ENCODE measurements at regions not wholly inside any gene's neighbourhood (a gene's known extent, or its start where the extent isn't known, plus 50 kb on each side); places are given as distances from the start of the nearest gene placed in this dataset.

DNA sequence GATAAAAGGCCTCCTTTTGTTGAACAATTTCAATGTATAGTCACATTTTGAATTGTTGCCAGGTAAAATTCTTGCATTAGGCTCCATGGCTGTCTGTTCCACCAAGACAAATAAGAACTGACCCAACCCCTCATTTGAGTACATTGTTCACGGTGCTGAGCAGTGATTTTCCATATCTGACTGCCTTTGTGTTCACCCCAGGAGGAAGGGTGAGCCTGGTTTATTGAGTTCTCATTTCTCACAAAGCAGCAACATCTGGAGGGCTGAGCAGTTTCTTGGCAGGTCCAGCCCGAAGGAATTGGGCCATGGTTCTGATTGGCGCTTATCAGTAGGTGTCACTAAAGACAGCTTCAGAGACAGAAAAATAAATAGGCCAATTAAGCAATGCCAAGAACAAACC is 149.1 kb downstream of the BMP4 start:
- TF ChIP-seq CTCF (IDR thresholded peaks at IDR 0.05) (no peak), FOSB (CRISPR knock-in tag; IDR thresholded peaks at IDR 0.05) (no peak), POLR2AphosphoS2 (conservative IDR thresholded peaks at IDR 0.05; ENCODE audit: low read length) (no peak), RAD21 (conservative IDR thresholded peaks at IDR 0.05 in 1 of 2, IDR thresholded peaks at IDR 0.05 in 1 of 2) (no peak), HOXB13 (CRISPR knock-in tag; IDR thresholded peaks at IDR 0.05; ENCODE audit: low read depth) (no peak), HDAC2 (IDR thresholded peaks at IDR 0.05) (no peak), POLR2A (IDR thresholded peaks at IDR 0.05; ENCODE audit: low read length) (no peak), JUNB (IDR thresholded peaks at IDR 0.05) (no peak)
- TF ChIP-seq, protein P1, sequence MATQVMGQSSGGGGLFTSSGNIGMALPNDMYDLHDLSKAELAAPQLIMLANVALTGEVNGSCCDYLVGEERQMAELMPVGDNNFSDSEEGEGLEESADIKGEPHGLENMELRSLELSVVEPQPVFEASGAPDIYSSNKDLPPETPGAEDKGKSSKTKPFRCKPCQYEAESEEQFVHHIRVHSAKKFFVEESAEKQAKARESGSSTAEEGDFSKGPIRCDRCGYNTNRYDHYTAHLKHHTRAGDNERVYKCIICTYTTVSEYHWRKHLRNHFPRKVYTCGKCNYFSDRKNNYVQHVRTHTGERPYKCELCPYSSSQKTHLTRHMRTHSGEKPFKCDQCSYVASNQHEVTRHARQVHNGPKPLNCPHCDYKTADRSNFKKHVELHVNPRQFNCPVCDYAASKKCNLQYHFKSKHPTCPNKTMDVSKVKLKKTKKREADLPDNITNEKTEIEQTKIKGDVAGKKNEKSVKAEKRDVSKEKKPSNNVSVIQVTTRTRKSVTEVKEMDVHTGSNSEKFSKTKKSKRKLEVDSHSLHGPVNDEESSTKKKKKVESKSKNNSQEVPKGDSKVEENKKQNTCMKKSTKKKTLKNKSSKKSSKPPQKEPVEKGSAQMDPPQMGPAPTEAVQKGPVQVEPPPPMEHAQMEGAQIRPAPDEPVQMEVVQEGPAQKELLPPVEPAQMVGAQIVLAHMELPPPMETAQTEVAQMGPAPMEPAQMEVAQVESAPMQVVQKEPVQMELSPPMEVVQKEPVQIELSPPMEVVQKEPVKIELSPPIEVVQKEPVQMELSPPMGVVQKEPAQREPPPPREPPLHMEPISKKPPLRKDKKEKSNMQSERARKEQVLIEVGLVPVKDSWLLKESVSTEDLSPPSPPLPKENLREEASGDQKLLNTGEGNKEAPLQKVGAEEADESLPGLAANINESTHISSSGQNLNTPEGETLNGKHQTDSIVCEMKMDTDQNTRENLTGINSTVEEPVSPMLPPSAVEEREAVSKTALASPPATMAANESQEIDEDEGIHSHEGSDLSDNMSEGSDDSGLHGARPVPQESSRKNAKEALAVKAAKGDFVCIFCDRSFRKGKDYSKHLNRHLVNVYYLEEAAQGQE (IDR thresholded peaks at IDR 0.05): no peak

Measured in A549 (cell line).